SU-DHL-6 (cell line): ENCODE measurements at regions not wholly inside any gene's neighbourhood (a gene's known extent, or its start where the extent isn't known, plus 50 kb on each side); places are given as distances from the start of the nearest gene placed in this dataset.

Experiments
- CTCF ChIP-seq: fragments of 200-600 bp; sonication (generic); IDR thresholded peaks from one replicate; pipeline ENCODE4 v1.5.1; 2017; ENCODE audit warnings: antibody characterized with exemption, mild to moderate bottlenecking, low read length, moderate library complexity; ENCODE audit not compliant: insufficient read depth, poor library complexity, severe bottlenecking
- EZH2phosphoT487 ChIP-seq: fragments of 200-600 bp; sonication (generic), shearing (Covaris generic); conservative IDR thresholded peaks from 2 replicates; pipeline ENCODE4 v1.6.1; 2018; ENCODE audit warnings: mild to moderate bottlenecking, antibody characterized with exemption, low read length, moderate library complexity, mixed read lengths

DNA sequence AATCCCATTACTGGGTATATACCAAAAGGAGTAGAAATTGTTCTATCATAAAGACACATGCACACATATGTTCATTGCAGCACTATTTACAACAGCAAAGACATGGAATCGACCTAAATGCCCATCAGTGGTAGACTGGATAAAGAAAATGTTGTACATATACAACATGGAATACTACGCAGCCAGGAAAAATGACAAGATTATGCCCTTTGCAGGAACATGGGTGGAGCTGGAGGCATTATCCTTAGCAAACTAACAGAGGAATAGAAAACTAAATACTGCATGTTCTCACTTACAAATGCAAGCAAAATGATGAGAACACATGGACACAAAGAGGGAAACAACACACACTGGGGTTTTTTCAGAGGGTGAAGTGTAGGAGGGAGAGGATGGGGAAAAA is 300.2 kb downstream of the BAMBI start:
- TF ChIP-seq CTCF (no peak), EZH2phosphoT487 (no peak)
